ENCODE measurements at regions not wholly inside any gene's neighbourhood (a gene's known extent, or its start where the extent isn't known, plus 50 kb on each side); places are given as distances from the start of the nearest gene placed in this dataset.

DNA sequence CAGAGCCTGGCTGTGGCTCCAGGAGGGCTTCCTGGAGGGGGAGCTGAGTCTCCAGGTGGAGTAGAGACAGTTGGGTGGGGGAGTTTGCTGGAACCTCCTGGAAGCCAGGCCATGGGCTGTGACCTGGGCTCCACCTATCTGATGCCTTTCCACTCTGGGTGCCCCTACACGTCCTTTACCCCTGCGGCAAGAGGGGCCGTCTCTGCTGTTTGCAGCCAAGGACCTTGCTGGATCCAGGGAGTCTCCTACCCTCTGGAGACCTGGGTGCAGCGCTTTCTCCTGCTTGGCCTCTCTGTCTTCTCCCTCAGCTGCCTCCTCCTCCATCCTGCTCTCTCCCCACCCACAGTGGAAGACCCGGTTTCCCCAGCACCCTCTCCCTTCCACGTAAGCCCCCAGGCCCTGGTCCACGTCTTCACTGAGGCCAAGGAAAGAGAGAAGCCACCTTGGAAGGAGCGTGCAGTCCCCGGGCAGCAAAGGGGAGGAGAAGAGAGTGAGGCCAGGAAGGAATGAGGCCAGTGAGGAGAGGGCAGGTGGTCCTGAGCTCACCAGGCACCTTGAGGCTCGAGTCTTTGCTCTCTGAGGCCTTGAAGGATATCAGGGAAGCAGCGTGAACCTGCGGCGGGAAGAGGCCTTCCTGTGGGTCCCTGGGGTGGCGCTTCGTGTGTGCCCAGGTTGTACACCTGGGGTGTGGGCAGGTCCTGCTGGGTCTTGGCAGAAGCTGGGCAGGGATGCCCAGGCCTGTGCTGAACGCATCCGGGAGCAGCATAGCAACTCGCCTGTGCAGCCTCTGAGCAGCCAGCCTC lies 294.3 kb upstream of the RTL1 start:
- H3K4me3 ChIP-seq (ENCODE audit: insufficient read depth, low read length, poor library complexity, severe bottlenecking): no peak overlapping the region
- TF ChIP-seq CTCF (IDR thresholded peaks at IDR 0.05; ENCODE audit: insufficient read depth, low read length, poor library complexity, severe bottlenecking): no peak
- TF ChIP-seq EZH2phosphoT487 (conservative IDR thresholded peaks at IDR 0.05; ENCODE audit: low read length): no peak
- no peak overlapping the region for H2AFZ ChIP-seq (ENCODE audit: low read depth, low read length, severe bottlenecking)
- H3K36me3 ChIP-seq (ENCODE audit: low read length): no peaks in the 10 kb centered on the region
- H3F3A ChIP-seq (ENCODE audit: insufficient read depth): no peaks in the 10 kb centered on the region
- no peak overlapping the region for H3K27ac ChIP-seq (ENCODE audit: low read depth, low read length)
- H3K9me3 ChIP-seq (ENCODE audit: insufficient read depth, low read length): no peaks in the 10 kb centered on the region
- H4K20me1 ChIP-seq (ENCODE audit: low read depth, low read length): no peaks in the 10 kb centered on the region
- no peak overlapping the region for H3K9ac ChIP-seq (ENCODE audit: low read length)
- H3K27me3 ChIP-seq (ENCODE audit: low read length): no peaks in the 10 kb centered on the region
- H3K9me2 ChIP-seq (replicated peaks; ENCODE audit: insufficient read depth, low read length): no peaks in the 10 kb centered on the region
- no peak overlapping the region for H3K4me2 ChIP-seq (ENCODE audit: low read depth, low read length, poor library complexity, severe bottlenecking)
- H3K79me2 ChIP-seq (ENCODE audit: insufficient read depth, low read length): no peaks in the 10 kb centered on the region

- Histone ChIP-seq H3K9ac (ENCODE audit: low read length) (no peak overlapping the region), H3K9me3 (ENCODE audit: insufficient read depth, low read length) (no peaks in the 10 kb centered on the region), H4K20me1 (ENCODE audit: low read depth, low read length) (no peaks in the 10 kb centered on the region), H3F3A (ENCODE audit: insufficient read depth) (no peaks in the 10 kb centered on the region), H3K27ac (ENCODE audit: low read depth, low read length) (no peak overlapping the region), H3K27me3 (ENCODE audit: low read length) (no peaks in the 10 kb centered on the region), H3K36me3 (ENCODE audit: low read length) (no peaks in the 10 kb centered on the region), H2AFZ (ENCODE audit: low read depth, low read length, severe bottlenecking) (no peak overlapping the region), H3K9me2 (replicated peaks; ENCODE audit: insufficient read depth, low read length) (no peaks in the 10 kb centered on the region), H3K79me2 (ENCODE audit: insufficient read depth, low read length) (no peaks in the 10 kb centered on the region), H3K4me2 (ENCODE audit: low read depth, low read length, poor library complexity, severe bottlenecking) (no peak overlapping the region), H3K4me3 (ENCODE audit: insufficient read depth, low read length, poor library complexity, severe bottlenecking) (no peak overlapping the region)
- TF ChIP-seq EZH2phosphoT487 (conservative IDR thresholded peaks at IDR 0.05; ENCODE audit: low read length) (no peak), CTCF (IDR thresholded peaks at IDR 0.05; ENCODE audit: insufficient read depth, low read length, poor library complexity, severe bottlenecking) (no peak)
Observed at GRCh38 chr14:101198398-101199027, 295.0 kb upstream of the RTL1 start.

DNA sequence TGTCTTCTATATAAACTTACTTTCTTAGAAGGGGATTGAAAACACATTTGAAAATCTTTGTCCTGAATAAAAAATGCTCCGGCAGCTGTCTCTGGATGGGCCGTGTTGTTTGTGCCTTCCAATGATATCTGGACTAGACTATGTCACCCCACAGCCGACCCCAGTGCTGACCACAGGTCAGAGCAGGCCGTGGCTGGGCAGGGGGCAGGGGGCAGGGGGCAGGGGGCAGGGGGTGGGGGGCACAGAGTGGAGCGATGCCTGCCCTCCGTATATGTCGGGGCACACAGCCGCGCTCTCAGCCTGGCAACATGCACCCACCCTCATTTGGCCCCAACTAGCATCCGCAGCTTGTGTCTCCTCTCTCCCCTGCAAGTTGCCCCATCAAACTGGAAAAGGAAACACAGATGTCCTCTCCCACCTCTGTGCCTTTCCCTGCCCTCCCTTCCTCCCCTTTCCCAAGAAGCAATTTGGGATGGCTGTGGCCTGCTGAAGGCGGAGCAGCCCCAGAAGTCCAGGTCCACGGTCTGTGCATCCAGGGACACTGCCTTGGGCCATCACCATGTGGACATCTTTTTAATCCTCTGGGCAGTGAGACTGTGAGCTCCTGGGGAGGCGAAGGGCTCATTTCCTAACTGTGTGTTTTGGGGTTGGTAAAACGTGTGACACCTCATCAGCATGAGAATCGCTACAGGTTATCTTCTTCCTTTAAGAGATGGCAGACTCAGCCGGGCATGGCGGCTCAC lies 295.7 kb upstream of the RTL1 start:
- Histone ChIP-seq H3K4me3 (ENCODE audit: insufficient read depth, low read length, poor library complexity, severe bottlenecking) (no peak overlapping the region), H3K9ac (ENCODE audit: low read length) (no peak overlapping the region), H3K27me3 (ENCODE audit: low read length) (no peaks in the 10 kb centered on the region), H3K36me3 (ENCODE audit: low read length) (no peaks in the 10 kb centered on the region), H3K9me2 (replicated peaks; ENCODE audit: insufficient read depth, low read length) (no peaks in the 10 kb centered on the region), H3K4me2 (ENCODE audit: low read depth, low read length, poor library complexity, severe bottlenecking) (no peak overlapping the region), H3F3A (ENCODE audit: insufficient read depth) (no peaks in the 10 kb centered on the region), H2AFZ (ENCODE audit: low read depth, low read length, severe bottlenecking) (no peak overlapping the region), H4K20me1 (ENCODE audit: low read depth, low read length) (no peaks in the 10 kb centered on the region), H3K79me2 (ENCODE audit: insufficient read depth, low read length) (no peaks in the 10 kb centered on the region), H3K27ac (ENCODE audit: low read depth, low read length) (no peak overlapping the region), H3K9me3 (ENCODE audit: insufficient read depth, low read length) (no peaks in the 10 kb centered on the region)
- no peak for TF ChIP-seq EZH2phosphoT487 (conservative IDR thresholded peaks at IDR 0.05; ENCODE audit: low read length)
- TF ChIP-seq CTCF (IDR thresholded peaks at IDR 0.05; ENCODE audit: insufficient read depth, low read length, poor library complexity, severe bottlenecking): no peak
